Epithelial cell of prostate (primary cell): ENCODE measurements at regions not wholly inside any gene's neighbourhood (a gene's known extent, or its start where the extent isn't known, plus 50 kb on each side); places are given as distances from the start of the nearest gene placed in this dataset.

Experiments used
- DNase-seq: peaks from one replicate; pipeline ENCODE4 v3.0.0-alpha.2; 2011; ENCODE audit warnings: low read depth, low spot score
- H3K27ac ChIP-seq: fragments of 450-650 bp; 2 replicates; pipeline ENCODE4 v1.5.1; 2017; ENCODE audit warnings: mild to moderate bottlenecking

- H3K27ac ChIP-seq = peak overlapping the region; percentile 69
- no peak for DNase-seq
Observed at GRCh38 chr6:11633741-11634509, 96.4 kb downstream of the TMEM170B start.

GRCh38 chr6:11634948-11635347 is 97.4 kb downstream of the TMEM170B start:
- DNase-seq = no peak
- no peak overlapping the region for H3K27ac ChIP-seq

GRCh38 chr6:11636121-11636520 is 98.6 kb downstream of the TMEM170B start:
- no peak overlapping the region for H3K27ac ChIP-seq
- DNase-seq = no peak

GRCh38 chr6:11637266-11637665 is 99.7 kb downstream of the TMEM170B start:
- no peak overlapping the region for H3K27ac ChIP-seq
- DNase-seq = no peak

- no peak for DNase-seq
- no peak overlapping the region for H3K27ac ChIP-seq
Observed at GRCh38 chr6:11639376-11640235, 102.1 kb downstream of the TMEM170B start.

GRCh38 chr6:11640486-11640885 is 102.9 kb downstream of the TMEM170B start:
- H3K27ac ChIP-seq = no peak overlapping the region
- no peak for DNase-seq

GRCh38 chr6:11644071-11644470 is 106.5 kb downstream of the TMEM170B start:
- DNase-seq = no peak
- H3K27ac ChIP-seq = no peak overlapping the region

GRCh38 chr6:11644601-11645000 is 107.1 kb downstream of the TMEM170B start:
- H3K27ac ChIP-seq = no peak overlapping the region
- DNase-seq = no peak

- no peak overlapping the region for H3K27ac ChIP-seq
- no peak for DNase-seq
Observed at GRCh38 chr6:11645016-11645415, 107.5 kb downstream of the TMEM170B start.

GRCh38 chr6:11648436-11648775 is 110.9 kb downstream of the TMEM170B start:
- no peak overlapping the region for H3K27ac ChIP-seq
- no peak for DNase-seq

- no peak overlapping the region for H3K27ac ChIP-seq
- DNase-seq = no peak
Observed at GRCh38 chr6:11648889-11649288, 111.3 kb downstream of the TMEM170B start.

- DNase-seq = no peak
Observed at GRCh38 chr6:11650025-11650696, 112.6 kb downstream of the TMEM170B start.

GRCh38 chr6:11650711-11651110 is 113.2 kb downstream of the TMEM170B start:
- H3K27ac ChIP-seq = no peak overlapping the region
- no peak for DNase-seq

More at GRCh38 chr6:11650025-11650696, 112.6 kb downstream of the TMEM170B start:
- no peak overlapping the region for H3K27ac ChIP-seq

- DNase-seq = peak; percentile 53
Observed at GRCh38 chr6:11653028-11653583, 115.6 kb downstream of the TMEM170B start.

GRCh38 chr6:11654876-11655275 is 117.3 kb downstream of the TMEM170B start:
- H3K27ac ChIP-seq = no peak overlapping the region

More at GRCh38 chr6:11653028-11653583, 115.6 kb downstream of the TMEM170B start:
- no peak overlapping the region for H3K27ac ChIP-seq

GRCh38 chr6:11656491-11656890 is 118.9 kb downstream of the TMEM170B start:
- DNase-seq = no peak
- no peak overlapping the region for H3K27ac ChIP-seq

More at GRCh38 chr6:11654876-11655275, 117.3 kb downstream of the TMEM170B start:
- no peak for DNase-seq

GRCh38 chr6:11659757-11660156 is 118.8 kb downstream of the ADTRP start:
- no peak overlapping the region for H3K27ac ChIP-seq
- no peak for DNase-seq

GRCh38 chr6:11662323-11662722 is 116.3 kb downstream of the ADTRP start:
- no peak for DNase-seq
- no peak overlapping the region for H3K27ac ChIP-seq

- no peak for DNase-seq
- no peak overlapping the region for H3K27ac ChIP-seq
Observed at GRCh38 chr6:11663519-11663918, 115.1 kb downstream of the ADTRP start.
